ENCODE measurements at regions not wholly inside any gene's neighbourhood (a gene's known extent, or its start where the extent isn't known, plus 50 kb on each side); places are given as distances from the start of the nearest gene placed in this dataset.
"Not testable (repeated sequence)": the region's sequence is repeated elsewhere in the genome, so short reads cannot be mapped to it uniquely, and the experiment has no call there.

DNA sequence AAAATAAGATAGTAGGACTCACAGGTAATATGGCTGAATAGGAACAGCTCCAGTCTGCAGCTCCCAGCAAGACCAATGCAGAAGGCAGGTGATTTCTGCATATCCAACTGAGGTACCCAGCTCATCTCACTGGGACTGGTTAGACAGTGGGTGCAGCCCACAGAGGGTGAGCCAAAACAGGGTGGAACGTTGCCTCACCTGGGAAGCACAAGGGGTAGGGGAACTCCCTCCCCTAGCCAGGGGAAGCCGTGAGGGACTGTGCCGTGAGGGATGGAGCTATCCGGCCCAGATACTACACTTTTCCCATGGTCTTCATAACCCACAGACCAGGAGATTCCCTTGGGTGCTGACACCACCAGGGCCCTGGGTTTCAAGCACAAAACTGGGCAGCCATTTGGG lies 114.8 kb upstream of the GNAI1 start:
- DNase-seq (ENCODE audit: low read depth in 2 of 2, low spot score in 1 of 2): not testable (repeated sequence)

DNA sequence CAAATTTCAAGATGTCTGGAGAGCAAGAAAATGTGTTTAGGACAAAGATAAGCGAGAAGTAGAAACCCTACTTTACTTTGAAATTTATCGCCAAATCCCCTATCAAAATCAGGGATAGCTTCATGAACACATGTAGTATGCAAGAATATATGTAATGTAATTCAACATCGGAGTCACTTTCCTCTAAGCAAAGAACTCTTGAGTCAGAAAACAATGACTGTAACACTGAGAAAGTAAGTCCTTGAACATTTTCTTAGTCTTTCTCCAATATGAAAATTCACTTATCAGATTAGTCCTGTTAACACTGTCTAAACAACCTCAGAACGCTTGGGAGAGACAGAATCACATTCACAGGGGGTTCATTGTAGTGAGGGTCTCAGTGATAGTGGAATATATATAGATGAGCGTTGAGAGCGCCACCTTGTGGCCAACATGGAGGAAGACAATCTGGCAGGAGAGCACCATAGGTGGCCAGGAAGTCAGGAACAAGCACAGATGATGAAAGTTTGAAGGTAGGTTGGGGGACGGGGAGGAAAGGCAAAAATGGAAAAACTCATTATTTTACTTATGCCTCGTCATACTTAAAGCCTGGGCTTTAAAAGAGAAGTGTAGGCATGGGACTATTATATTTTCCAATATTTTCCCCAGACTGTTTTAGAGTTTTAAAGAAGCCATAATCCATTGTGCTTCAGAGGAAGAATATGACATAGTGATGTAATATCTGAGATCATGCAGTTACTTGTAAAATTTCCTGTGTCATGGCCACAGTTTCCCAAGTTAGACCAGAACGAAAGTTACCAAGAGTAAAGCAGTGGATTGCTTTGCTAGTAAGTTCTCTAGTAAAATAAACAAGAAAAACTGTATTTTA lies 115.5 kb upstream of the GNAI1 start:
- no peak for DNase-seq (ENCODE audit: low read depth in 2 of 2, low spot score in 1 of 2)

DNA sequence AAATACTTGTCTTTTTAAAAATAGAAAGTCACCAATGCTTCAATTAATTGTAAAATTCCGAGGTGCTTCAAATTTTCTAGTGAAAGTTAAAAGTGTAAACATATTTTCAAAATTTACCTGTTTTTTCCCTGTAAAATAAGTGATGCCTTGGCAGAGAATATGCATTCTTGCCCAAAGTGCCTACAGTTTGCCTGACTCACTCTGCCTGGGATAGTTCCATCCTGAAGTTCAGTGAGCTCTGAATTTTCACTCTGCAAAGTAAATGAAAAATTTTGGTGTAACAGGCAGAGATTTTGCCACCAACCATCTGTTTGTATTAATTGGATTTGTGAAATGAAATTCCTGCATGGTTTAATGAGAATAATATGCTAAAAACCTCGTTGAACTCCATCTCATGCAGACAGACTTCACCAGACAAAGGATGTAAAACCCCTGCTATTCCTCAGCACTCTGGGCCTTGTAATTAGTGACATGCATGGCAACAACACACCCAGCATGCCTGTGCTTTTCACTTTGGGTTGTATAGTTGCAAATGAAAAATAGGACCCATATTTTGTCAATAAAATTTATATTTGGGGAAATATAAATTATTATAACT lies 117.4 kb upstream of the GNAI1 start:
- no peak for DNase-seq (ENCODE audit: low read depth in 2 of 2, low spot score in 1 of 2)

DNA sequence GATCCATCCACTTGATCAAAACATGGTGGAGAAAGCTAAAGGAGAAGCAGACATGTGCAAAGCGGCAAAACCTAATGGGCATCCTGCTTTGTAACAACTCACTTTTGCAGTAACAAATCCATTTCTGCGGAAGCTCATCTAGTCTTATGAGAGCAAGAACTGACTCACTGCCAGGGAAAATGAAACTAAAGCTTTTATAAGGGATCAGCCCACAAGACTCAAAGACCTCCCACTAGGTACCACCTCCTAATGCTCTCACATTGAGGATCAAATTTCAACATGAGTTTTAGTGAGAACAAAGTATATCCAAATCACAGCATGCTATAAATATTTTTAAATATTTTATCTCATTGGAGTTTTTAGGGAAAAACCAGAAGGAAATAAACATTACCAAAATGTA lies 120.1 kb upstream of the GNAI1 start:
- DNase-seq (ENCODE audit: low read depth in 2 of 2, low spot score in 1 of 2): no peak

DNA sequence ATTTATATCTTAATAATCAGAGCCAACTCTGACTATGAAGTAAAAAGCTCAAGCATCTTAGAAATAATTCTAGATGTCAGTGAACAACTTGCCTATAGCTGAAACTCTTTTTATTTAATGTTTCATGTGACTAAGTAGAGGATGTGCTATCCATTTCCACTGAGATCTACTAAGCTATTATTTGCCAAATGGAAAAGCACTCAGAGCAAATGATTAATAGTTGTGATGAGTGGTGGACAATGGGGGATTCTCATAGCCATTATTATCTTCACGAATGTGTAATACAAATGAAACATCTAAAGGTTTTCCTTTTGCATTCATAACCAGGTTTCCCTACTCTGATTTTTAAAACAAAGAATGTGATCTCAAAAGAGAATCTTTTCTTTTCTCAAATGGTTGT lies 126.6 kb upstream of the GNAI1 start:
- no peak for DNase-seq (ENCODE audit: low read depth in 2 of 2, low spot score in 1 of 2)

DNA sequence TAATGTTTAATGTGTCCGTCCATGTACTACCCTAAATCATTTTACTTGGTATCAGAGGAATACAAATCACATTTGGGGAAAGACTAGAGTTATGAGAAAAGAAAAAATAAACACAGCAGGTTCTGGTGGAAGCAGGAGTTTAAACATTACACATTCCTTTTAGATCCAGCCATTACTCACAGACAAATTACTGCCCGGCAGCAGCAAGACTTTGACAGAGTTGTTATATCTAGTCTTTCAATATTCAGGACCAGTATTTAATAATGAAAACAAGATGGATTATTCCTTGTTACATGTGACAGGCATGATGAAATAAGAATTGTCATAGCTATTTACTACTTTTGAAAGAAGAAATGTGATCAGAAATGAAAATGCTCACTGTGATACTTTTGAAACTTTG lies 131.8 kb upstream of the GNAI1 start:
- DNase-seq (ENCODE audit: low read depth in 2 of 2, low spot score in 1 of 2): no peak

DNA sequence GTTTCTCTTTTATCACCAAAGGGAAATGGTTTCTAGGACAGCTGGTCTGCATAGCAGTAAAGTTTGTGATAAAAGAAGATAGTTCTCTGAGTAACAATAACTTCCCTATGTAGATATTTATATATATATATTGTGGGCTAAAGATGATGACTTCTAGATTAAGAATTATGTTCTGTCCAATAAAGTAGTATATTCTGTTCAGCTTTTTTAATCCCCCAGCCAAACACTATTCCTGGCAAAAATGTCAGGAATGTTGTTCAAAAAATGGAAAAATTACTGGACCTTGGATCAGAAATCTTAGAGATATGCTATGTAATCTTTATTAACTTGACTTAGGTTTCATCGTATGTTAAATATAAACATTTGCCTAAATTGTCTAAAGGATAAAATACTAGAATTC lies 136.3 kb upstream of the GNAI1 start:
- DNase-seq (ENCODE audit: low read depth in 2 of 2, low spot score in 1 of 2): no peak

DNA sequence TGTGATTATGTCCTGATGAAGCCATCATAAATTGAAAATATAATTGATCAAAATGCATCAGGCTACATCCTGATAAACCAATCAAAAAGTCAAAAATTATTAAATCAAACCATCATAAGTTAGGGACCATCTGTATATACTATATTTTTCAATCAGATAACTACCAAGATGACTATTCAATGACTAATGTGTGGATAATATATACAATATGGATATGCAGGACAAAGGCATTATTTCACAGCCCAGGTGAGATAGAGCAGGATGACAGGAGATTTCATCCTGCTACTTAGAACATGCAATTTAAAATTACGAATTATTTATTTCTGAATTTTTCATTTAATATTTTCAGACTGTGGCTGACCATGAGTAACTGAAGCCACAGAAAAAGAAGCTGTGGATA lies 137.3 kb upstream of the GNAI1 start:
- DNase-seq (ENCODE audit: low read depth in 2 of 2, low spot score in 1 of 2): no peak

DNA sequence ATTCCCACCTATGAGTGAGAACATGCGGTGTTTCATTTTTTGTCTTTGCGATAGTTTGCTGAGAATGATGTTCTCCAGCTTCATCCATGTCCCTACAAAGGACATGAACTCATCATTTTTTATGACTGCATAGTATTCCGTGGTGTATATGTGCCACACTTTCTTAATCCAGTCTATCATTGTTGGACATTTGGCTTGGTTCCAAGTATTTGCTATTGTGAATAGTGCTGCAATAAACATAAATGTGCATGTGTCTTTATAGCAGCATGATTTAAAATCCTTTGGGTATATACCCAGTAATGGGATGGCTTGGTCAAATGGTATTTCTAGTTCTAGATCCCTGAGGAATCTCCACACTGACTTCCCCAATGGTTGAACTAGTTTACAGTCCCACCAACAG lies 138.9 kb upstream of the GNAI1 start:
- not testable (repeated sequence) for DNase-seq (ENCODE audit: low read depth in 2 of 2, low spot score in 1 of 2)

DNA sequence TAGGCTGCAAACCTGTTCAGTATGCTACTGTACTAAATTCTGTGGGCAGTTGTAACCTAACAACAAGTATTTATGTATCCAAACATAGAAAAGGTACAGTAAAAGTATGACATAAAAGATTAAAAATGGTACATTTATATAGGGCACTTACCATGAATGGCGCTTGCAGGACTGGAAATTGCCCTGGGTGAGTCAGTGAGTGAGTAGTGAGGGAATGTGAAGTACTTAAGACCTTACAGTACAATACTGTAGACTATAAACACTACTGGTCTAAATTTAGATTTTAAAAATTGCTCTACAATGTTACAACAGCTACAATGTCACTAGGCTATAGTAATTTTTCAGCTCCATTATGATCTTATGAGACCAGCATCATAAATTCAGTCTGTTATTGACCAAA lies 146.0 kb upstream of the GNAI1 start:
- no peak for DNase-seq (ENCODE audit: low read depth in 2 of 2, low spot score in 1 of 2)

DNA sequence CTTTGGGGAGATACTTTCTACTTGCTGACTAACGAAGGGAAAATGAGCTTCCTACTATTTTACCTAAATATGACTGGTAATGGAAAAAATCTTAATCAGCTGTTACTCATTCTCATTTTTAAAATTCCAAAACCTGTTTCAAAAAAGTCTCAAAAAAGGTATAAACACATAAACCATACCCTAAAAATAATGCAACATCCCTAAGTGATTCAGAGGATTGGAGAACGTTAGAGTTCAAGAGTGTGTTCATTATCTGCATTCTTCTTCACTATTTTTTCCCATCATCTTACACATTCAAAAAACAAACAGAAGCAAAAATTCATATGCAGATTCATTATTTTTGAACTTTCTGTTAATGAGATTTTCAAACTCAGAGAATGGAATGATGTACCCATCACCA lies 150.4 kb upstream of the GNAI1 start:
- no peak for DNase-seq (ENCODE audit: low read depth in 2 of 2, low spot score in 1 of 2)

DNA sequence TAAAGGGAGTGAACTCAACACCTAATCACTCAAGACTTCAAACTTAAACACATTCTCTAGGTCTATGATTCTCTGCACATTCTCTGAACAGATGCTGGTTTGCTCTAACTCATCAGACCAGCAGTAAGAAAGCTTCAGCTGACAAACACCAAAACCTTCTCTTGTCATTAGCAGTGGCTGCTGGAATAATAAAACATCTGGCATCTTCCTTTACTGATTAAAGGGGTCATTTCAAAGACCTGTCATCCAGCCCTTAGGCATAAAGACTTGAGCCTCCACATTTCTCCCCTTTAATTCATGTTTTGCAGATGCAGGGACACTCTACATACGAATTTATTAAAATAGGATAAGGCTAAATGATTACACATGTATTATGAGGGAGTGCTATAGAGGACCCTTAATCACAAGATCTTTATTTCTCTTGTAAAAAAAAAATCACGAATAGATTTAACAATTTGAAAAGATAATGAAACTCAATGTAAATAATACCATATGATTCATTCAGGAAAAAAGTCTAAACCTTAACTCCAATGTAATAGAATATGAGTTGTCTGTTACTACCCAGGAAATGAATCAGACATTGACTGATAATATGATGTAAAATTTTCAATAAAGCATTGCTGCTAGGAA lies 152.4 kb upstream of the GNAI1 start:
- DNase-seq (ENCODE audit: low read depth in 2 of 2, low spot score in 1 of 2): no peak

DNA sequence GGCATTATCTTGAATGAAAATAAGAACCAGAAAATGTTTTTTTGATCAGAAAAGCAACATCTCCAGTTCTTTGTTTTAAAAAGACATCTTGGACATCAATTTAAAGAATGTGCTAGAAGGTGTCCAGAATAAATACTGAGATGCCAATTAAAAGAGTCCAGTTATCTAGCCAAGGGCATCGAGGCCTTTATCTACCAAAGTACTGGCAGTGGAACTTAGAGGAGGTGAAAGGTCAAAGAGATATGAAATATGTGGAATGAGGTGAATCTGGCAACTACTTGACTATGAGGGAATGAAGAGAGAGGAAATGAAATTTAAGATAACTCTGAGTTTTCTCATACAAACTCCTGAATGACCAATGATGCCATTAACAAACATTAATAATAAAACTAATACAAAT lies 154.3 kb upstream of the GNAI1 start:
- DNase-seq (ENCODE audit: low read depth in 2 of 2, low spot score in 1 of 2): no peak

DNA sequence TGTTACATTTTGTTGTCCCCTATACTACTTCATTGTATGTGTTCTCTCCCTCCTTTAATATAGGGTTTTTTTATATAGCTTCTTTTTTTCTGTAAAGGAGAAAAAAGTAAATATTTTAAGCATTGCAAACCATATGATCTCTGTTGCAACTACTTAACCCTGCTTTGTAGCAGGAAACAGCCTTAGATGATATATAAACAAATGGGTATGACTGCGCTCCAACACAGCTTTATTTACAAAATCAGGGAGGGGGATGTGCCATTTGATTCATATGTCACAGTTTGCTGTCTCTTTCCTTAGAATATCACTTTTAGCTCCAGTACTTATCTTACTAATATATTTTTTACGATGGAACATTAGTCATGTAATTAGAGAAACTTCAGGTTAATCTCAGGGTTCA lies 155.2 kb upstream of the GNAI1 start:
- DNase-seq (ENCODE audit: low read depth in 2 of 2, low spot score in 1 of 2): no peak

DNA sequence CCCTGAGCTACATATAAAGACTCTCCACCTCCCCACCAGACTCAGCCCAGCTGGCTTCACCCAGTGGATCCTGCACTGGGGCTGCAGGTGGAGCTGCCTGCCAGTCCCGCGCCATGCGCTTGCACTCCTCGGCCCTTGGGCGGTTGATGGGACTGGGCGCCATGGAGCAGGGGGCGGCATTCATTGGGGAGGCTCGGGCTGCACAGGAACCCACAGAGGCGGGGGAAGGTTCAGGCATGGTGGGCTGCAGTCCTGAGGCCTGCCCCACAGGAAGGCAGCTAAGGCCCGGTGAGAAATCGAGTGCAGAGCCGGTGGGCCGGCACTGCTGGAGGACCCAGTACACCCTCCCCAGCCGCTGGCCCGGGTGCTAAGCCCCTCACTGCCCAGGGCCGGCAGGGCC lies 157.2 kb upstream of the GNAI1 start:
- no peak for DNase-seq (ENCODE audit: low read depth in 2 of 2, low spot score in 1 of 2)

DNA sequence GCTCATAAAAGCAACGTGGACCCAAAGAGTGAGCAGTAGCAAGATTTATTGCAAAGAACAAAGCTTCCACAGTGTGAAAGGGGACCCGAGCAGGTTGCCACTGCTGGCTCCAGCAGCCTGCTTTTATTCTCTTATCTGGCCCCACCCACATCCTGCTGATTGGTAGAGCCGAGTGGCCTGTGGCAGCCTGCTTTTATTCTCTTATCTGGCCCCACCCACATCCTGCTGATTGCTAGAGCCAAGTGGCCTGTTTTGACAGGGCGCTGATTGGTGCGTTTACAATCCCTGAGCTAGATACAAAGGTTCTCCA lies 158.0 kb upstream of the GNAI1 start:
- not testable (repeated sequence) for DNase-seq (ENCODE audit: low read depth in 2 of 2, low spot score in 1 of 2)

DNA sequence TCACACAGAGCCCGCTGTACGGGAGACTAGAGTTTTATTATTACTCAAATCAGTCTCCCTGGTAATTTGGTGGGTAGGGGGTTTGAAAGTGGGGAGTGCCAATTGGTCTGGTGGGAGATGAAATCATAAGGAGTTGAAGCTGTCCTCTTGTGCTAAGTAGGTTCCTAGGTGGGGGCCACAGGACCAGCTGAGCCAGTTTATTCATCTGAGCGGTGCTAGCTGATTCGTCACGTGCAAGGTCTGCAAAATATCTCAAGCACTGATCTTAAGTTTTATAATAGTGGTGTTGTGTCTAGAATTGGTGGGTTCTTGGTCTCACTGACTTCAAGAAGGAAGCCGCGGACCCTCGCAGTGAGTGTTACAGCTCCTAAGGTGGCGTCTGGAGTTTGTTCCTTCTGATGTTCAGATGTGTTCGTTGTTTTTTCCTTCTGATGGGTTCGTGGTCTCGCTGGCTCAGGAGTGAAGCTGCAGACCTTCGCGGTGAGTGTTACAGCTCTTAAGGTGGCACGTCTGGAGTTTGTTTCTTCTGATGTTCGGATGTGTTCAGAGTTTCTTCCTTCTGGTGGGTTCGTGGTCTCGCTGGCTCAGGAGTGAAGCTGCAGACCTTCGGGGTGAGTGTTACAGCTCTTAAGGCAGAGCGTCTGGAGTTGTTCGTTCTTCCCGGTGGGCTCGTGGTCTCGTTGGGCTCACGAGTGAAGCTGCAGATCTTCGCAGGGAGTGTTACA lies 158.5 kb upstream of the GNAI1 start:
- DNase-seq (ENCODE audit: low read depth in 2 of 2, low spot score in 1 of 2): not testable (repeated sequence)

DNA sequence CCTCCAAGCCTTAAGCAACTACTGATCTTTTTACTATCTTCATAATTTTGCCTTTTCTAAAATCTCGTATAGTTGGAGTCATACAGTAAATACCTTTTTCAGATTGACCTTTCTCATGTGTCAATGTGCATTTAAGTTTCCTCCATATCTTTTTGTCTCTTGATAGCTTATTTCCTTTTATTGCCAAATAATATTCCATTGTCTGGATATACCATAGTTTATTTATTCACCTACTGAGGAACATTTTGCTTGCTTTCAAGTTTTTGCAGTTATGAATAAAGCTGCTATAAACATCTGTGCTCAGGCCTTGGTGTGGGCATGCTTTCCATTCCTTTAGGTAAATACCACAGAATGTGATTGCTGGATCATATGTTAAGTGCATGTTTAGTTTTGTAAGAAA lies 161.2 kb upstream of the GNAI1 start:
- no peak for DNase-seq (ENCODE audit: low read depth in 2 of 2, low spot score in 1 of 2)

DNA sequence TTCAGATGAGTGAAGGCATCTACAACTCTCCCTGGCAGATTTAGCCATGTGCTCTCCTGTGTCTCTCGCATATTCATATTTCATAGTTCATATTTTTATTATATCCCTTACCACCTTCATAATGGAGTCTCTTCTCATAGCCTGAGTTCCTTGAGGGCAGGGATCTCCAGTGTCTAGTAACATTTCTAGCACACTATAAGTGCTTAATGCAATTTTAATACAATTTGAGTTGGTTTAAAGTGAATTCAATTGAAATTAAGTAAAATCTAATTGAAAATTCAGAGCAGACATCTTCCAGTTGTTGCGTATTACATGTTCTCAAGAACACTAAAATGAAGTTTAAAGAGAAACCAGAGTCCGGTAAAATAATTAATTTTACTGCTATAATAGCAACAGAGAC lies 163.6 kb upstream of the GNAI1 start:
- DNase-seq (ENCODE audit: low read depth in 2 of 2, low spot score in 1 of 2): no peak

DNA sequence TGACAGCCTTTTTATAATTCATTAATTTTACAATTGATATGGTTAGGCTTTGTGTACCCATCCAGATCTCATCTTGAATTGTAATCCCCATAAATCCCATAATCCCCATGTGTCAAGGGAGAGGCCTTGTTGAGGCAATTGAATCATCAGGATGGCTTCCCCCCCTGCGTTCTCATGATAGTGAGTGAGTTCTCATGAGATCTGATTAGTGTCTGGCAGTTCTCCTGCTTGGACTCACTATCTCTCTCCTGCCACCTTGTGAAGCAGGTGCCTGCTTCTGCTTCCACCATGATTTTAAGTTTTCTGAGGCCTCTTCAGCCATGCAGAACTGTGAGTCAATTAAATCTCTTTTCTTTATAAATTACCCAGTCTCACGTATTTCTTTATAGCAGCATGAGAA lies 165.7 kb upstream of the GNAI1 start:
- DNase-seq (ENCODE audit: low read depth in 2 of 2, low spot score in 1 of 2): no peak

DNA sequence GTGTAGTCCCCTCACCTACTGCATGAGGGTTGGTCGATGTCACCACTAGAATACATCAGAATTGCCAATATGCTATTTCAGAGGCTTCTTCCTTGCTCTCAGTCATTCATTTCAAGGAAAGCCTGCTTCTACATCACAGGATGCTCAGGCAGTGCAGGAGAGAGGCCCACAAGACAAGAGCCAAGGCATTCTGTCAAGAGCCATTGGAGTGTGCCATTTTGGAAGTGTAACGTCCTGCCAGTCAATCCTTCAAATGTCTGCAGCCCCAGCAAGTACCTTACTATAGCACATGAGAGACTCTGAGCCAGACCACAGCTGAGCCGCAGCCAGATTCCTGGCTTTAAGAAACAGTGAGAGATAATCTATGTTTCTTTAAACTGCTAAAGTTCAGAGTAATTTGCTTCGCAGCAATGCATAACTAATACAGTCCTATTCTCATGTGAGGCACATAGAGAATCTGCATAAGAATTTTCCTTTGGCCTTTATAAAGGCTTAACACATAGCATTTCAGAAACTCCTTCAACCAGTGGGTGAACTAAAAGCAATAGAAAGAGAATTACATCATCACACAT lies 166.5 kb upstream of the GNAI1 start:
- no peak for DNase-seq (ENCODE audit: low read depth in 2 of 2, low spot score in 1 of 2)

DNA sequence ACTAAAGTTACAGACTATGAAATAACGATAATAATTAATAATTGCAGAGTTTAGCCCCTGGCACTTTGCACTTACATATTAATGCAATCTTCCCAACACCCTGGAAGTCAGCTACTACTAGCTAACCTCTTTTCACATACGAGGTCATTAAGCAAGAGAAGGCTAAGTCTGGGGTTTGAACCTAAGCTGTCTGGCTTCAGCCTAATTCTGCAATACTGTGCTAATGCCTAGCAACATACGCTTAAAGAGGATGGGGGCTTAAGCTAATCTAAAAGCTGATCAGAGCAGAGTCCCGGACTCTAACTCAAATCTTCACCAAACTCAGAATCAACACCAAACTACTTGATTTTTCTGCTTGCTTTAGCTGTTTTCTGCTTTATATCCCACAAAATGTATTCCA lies 168.7 kb upstream of the GNAI1 start:
- DNase-seq (ENCODE audit: low read depth in 2 of 2, low spot score in 1 of 2): no peak
